T-helper 2 cell treated with Interferon-gamma antibody and Interleukin-4, amounts not matched to agents 5 μg/mL and 100 μg/mL, for 36 hours (primary cell): ENCODE measurements at regions not wholly inside any gene's neighbourhood (a gene's known extent, or its start where the extent isn't known, plus 50 kb on each side); places are given as distances from the start of the nearest gene placed in this dataset.

Experiments
- DNase-seq: peaks from one replicate; pipeline ENCODE4 v3.0.0; 2021; ENCODE audit warnings: low spot score
- H3K27ac Mint-ChIP-seq: one replicate; pipeline ENCODE4 v1.8.0; 2021; ENCODE audit warnings: mild to moderate bottlenecking, mixed read lengths
- H3K27me3 Mint-ChIP-seq: one replicate; pipeline ENCODE4 v1.8.0; 2021; ENCODE audit warnings: low read depth, mixed read lengths
- H3K36me3 Mint-ChIP-seq: one replicate; pipeline ENCODE4 v1.8.0; 2021; ENCODE audit warnings: low read depth, mixed read lengths
- H3K4me1 Mint-ChIP-seq: one replicate; pipeline ENCODE4 v1.8.0; 2021; ENCODE audit warnings: low read depth, mixed read lengths
- H3K4me3 Mint-ChIP-seq: one replicate; pipeline ENCODE4 v1.8.0; 2022; ENCODE audit warnings: mild to moderate bottlenecking, moderate library complexity, mixed read lengths
- H3K9me3 Mint-ChIP-seq: one replicate; pipeline ENCODE4 v1.8.0; 2021; ENCODE audit warnings: mixed read lengths

GRCh38 chr6:45722876-45723275 lies 292.8 kb downstream of the CLIC5 start:
- Mint-ChIP-seq H3K36me3 (no peaks in the 10 kb centered on the region), H3K4me1 (peaks cover 3% of the 10 kb centered on the region), H3K9me3 (peaks cover 7% of the 10 kb centered on the region), H3K27me3 (no peaks in the 10 kb centered on the region), H3K27ac (no peak overlapping the region), H3K4me3 (no peak overlapping the region)
- no peak for DNase-seq

GRCh38 chr6:45721665-45722064 lies 294.0 kb downstream of the CLIC5 start:
- DNase-seq, result no peak
- Mint-ChIP-seq H3K9me3 (peaks cover 7% of the 10 kb centered on the region), H3K27ac (no peak overlapping the region), H3K4me1 (peaks cover 8% of the 10 kb centered on the region), H3K36me3 (no peaks in the 10 kb centered on the region), H3K4me3 (no peak overlapping the region), H3K27me3 (no peaks in the 10 kb centered on the region)

GRCh38 chr6:45718871-45719270 lies 296.8 kb downstream of the CLIC5 start:
- Mint-ChIP-seq H3K9me3 (peaks cover 7% of the 10 kb centered on the region), H3K36me3 (no peaks in the 10 kb centered on the region), H3K27ac (no peak overlapping the region), H3K27me3 (no peaks in the 10 kb centered on the region), H3K4me1 (peaks cover 30% of the 10 kb centered on the region), H3K4me3 (no peak overlapping the region)
- no peak for DNase-seq

GRCh38 chr6:45718131-45718530 lies 297.5 kb downstream of the CLIC5 start:
- H3K27ac Mint-ChIP-seq, result no peak overlapping the region
- H3K36me3 Mint-ChIP-seq, result no peaks in the 10 kb centered on the region
- peaks cover 35% of the 10 kb centered on the region for H3K4me1 Mint-ChIP-seq
- no peak overlapping the region for H3K4me3 Mint-ChIP-seq
- H3K27me3 Mint-ChIP-seq, result no peaks in the 10 kb centered on the region
- peaks cover 5% of the 10 kb centered on the region for H3K9me3 Mint-ChIP-seq
- no peak for DNase-seq

- H3K9me3 Mint-ChIP-seq, result peaks cover under 1% of the 10 kb centered on the region
- no peaks in the 10 kb centered on the region for H3K36me3 Mint-ChIP-seq
- H3K27me3 Mint-ChIP-seq, result no peaks in the 10 kb centered on the region
- H3K27ac Mint-ChIP-seq, result peak overlapping the region; percentile 4
- no peak overlapping the region for H3K4me3 Mint-ChIP-seq
- H3K4me1 Mint-ChIP-seq, result peaks cover 37% of the 10 kb centered on the region
- no peak for DNase-seq
Measured at GRCh38 chr6:45717715-45718114, 297.9 kb downstream of the CLIC5 start.

DNA sequence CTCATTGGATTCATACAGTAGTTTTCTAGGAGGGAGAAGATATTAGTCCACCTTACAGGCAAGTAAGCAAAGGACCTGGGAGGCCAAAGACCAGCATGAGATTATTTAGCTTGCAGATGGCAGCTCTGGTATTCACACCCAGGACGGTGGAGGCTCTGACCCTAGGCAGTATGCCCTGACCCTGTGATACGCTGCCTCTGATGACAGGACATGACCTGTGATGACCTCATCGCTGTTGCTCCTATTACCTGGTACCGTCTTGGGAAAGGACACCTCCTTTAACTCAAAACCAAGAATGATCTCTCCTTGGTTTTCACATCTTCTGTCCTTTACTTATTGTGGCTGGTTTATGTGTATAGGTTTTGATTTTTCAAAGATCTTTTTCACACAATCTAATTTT lies 298.6 kb downstream of the CLIC5 start:
- DNase-seq, result no peak
- Mint-ChIP-seq H3K9me3 (no peaks in the 10 kb centered on the region), H3K36me3 (no peaks in the 10 kb centered on the region), H3K27ac (no peak overlapping the region), H3K4me1 (peaks cover 41% of the 10 kb centered on the region), H3K27me3 (no peaks in the 10 kb centered on the region), H3K4me3 (no peak overlapping the region)

- Mint-ChIP-seq H3K9me3 (no peaks in the 10 kb centered on the region), H3K27ac (peak overlapping the region; percentile 77), H3K27me3 (no peaks in the 10 kb centered on the region), H3K4me1 (peaks cover 53% of the 10 kb centered on the region), H3K4me3 (peak overlapping the region; percentile 61), H3K36me3 (no peaks in the 10 kb centered on the region)
- DNase-seq, result no peak
Measured at GRCh38 chr6:45715508-45715803, 300.2 kb downstream of the CLIC5 start.

GRCh38 chr6:45714741-45715507 lies 300.7 kb downstream of the CLIC5 start:
- no peaks in the 10 kb centered on the region for H3K27me3 Mint-ChIP-seq
- no peaks in the 10 kb centered on the region for H3K36me3 Mint-ChIP-seq
- H3K9me3 Mint-ChIP-seq, result no peaks in the 10 kb centered on the region
- peaks cover 58% of the 10 kb centered on the region for H3K4me1 Mint-ChIP-seq
- peak; percentile 47 for DNase-seq
- H3K4me3 Mint-ChIP-seq, result peak overlapping the region; percentile 61
- peak overlapping the region; percentile 77 for H3K27ac Mint-ChIP-seq

DNA sequence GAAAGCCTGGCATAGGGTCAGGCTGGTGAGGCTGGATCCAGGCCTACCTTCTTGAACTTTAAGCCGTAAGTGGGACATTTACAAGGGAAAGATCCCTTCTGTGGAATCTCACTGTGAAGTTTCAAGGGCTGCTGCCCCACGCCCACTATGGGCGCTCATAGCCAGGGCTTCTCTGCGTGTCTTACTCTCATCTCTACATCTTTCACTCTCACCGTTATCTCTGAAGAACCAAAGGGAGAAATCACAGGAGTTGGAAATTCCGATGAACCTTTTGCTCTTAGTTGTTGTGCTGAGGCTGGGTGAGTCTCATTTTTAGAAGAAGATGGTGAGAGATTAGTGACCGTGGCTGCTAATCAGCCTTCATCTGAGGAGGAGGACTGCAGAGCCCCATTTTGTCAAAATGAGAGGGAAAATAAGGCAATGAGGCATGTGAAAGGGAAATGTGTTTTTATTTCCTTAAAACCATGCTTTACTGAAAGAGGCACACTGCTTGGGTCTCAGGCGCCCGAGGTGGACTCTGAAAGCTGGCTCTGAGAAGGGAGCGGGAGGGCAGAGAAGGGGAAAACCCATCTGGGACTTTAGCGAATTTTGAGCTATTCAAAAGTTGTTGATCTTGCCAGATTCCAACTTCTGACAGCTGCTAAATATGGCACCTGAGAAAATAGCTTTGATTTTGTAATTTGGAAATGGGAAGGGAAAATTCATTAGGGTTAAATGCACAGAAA lies 301.5 kb downstream of the CLIC5 start:
- no peaks in the 10 kb centered on the region for H3K27me3 Mint-ChIP-seq
- peaks cover 61% of the 10 kb centered on the region for H3K4me1 Mint-ChIP-seq
- H3K36me3 Mint-ChIP-seq, result peaks cover 2% of the 10 kb centered on the region
- H3K27ac Mint-ChIP-seq, result peak overlapping the region; percentile 77
- H3K4me3 Mint-ChIP-seq, result peak overlapping the region; percentile 61
- no peaks in the 10 kb centered on the region for H3K9me3 Mint-ChIP-seq
- peak; percentile 74 for DNase-seq
